ENCODE measurements at regions not wholly inside any gene's neighbourhood (a gene's known extent, or its start where the extent isn't known, plus 50 kb on each side); places are given as distances from the start of the nearest gene placed in this dataset.

- H3K27me3 ChIP-seq (ENCODE audit: insufficient read depth, low read depth) = no peaks in the 10 kb centered on the region
- H2AFZ ChIP-seq (ENCODE audit: low read depth) = no peak overlapping the region
- TF ChIP-seq CTCF (conservative IDR thresholded peaks at IDR 0.05; ENCODE audit: low read depth, low read length) = no peak
- no peak overlapping the region for H3K9ac ChIP-seq
- no peaks in the 10 kb centered on the region for H4K20me1 ChIP-seq (ENCODE audit: insufficient read depth)
- no peak overlapping the region for H3K4me2 ChIP-seq
- H3K79me2 ChIP-seq (ENCODE audit: insufficient read depth, low read depth) = no peaks in the 10 kb centered on the region
- H3K27ac ChIP-seq = no peak overlapping the region
- no peaks in the 10 kb centered on the region for H3K4me1 ChIP-seq (ENCODE audit: low read depth, poor library complexity, severe bottlenecking)
- no peak overlapping the region for H3K4me3 ChIP-seq (IDR thresholded peaks at IDR 0.05; ENCODE audit: insufficient read depth, low read depth, low read length)
- no peaks in the 10 kb centered on the region for H3K36me3 ChIP-seq (ENCODE audit: insufficient read depth)
Measured at GRCh38 chr3:10737785-10738184, 78.2 kb upstream of the SLC6A11 start.

DNA sequence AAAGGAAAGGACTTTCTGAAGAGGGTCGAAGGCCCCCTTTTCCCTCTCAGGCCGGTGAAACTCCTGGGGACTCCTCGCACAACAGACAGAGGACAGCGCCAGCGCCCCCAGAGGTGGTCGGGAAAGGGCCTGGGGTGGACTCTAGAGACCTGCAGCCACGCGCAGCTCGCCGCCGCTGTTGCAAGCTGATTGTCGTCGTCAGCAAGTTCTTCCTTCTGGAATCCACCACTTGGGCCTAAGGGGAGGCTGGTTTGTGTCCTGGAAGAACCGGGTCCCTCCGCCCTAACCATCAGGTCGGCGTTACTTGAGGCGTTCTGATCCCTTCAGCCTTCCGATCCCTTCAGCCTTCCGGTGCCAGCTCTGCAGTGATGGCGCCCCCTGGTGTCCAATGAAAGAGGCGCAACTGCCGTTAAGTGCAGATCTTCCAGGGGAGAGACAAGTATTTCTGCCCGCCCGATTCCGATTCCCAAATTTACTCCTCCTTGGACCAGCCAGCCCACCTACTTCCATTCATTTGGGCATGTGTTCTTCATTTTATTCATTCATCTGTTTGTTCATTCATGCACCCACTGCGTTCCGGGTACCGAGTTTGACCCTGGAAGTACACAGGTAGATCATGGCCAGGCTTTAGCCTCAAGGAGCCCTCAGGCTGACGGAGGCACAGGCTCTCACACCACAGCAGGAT, 77.2 kb upstream of the SLC6A11 start:
- no peaks in the 10 kb centered on the region for H4K20me1 ChIP-seq (ENCODE audit: insufficient read depth)
- TF ChIP-seq CTCF (conservative IDR thresholded peaks at IDR 0.05; ENCODE audit: low read depth, low read length) = peak; percentile 71
- no peaks in the 10 kb centered on the region for H3K36me3 ChIP-seq (ENCODE audit: insufficient read depth)
- H2AFZ ChIP-seq (ENCODE audit: low read depth) = no peak overlapping the region
- H3K27me3 ChIP-seq (ENCODE audit: insufficient read depth, low read depth) = no peaks in the 10 kb centered on the region
- H3K27ac ChIP-seq = no peak overlapping the region
- no peaks in the 10 kb centered on the region for H3K4me1 ChIP-seq (ENCODE audit: low read depth, poor library complexity, severe bottlenecking)
- H3K79me2 ChIP-seq (ENCODE audit: insufficient read depth, low read depth) = no peaks in the 10 kb centered on the region
- no peak overlapping the region for H3K4me2 ChIP-seq
- no peak overlapping the region for H3K4me3 ChIP-seq (IDR thresholded peaks at IDR 0.05; ENCODE audit: insufficient read depth, low read depth, low read length)
- no peak overlapping the region for H3K9ac ChIP-seq

GRCh38 chr3:10740954-10741353, 75.1 kb upstream of the SLC6A11 start:
- no peak for TF ChIP-seq CTCF (conservative IDR thresholded peaks at IDR 0.05; ENCODE audit: low read depth, low read length)
- Histone ChIP-seq H3K36me3 (ENCODE audit: insufficient read depth) (no peaks in the 10 kb centered on the region), H4K20me1 (ENCODE audit: insufficient read depth) (no peaks in the 10 kb centered on the region), H3K27ac (no peak overlapping the region), H3K79me2 (ENCODE audit: insufficient read depth, low read depth) (no peaks in the 10 kb centered on the region), H2AFZ (ENCODE audit: low read depth) (no peak overlapping the region), H3K27me3 (ENCODE audit: insufficient read depth, low read depth) (no peaks in the 10 kb centered on the region), H3K9ac (no peak overlapping the region), H3K4me2 (no peak overlapping the region), H3K4me3 (IDR thresholded peaks at IDR 0.05; ENCODE audit: insufficient read depth, low read depth, low read length) (no peak overlapping the region), H3K4me1 (ENCODE audit: low read depth, poor library complexity, severe bottlenecking) (no peaks in the 10 kb centered on the region)

- TF ChIP-seq CTCF (conservative IDR thresholded peaks at IDR 0.05; ENCODE audit: low read depth, low read length) = no peak
- Histone ChIP-seq H4K20me1 (ENCODE audit: insufficient read depth) (no peaks in the 10 kb centered on the region), H3K27ac (no peak overlapping the region), H2AFZ (ENCODE audit: low read depth) (no peak overlapping the region), H3K4me3 (IDR thresholded peaks at IDR 0.05; ENCODE audit: insufficient read depth, low read depth, low read length) (no peak overlapping the region), H3K4me2 (no peak overlapping the region), H3K36me3 (ENCODE audit: insufficient read depth) (no peaks in the 10 kb centered on the region), H3K9ac (no peak overlapping the region), H3K27me3 (ENCODE audit: insufficient read depth, low read depth) (no peaks in the 10 kb centered on the region), H3K79me2 (ENCODE audit: insufficient read depth, low read depth) (no peaks in the 10 kb centered on the region), H3K4me1 (ENCODE audit: low read depth, poor library complexity, severe bottlenecking) (no peaks in the 10 kb centered on the region)
Measured at GRCh38 chr3:10741891-10742671, 73.9 kb upstream of the SLC6A11 start.

Data from KMS-11 (cell line).